ENCODE measurements at regions not wholly inside any gene's neighbourhood (a gene's known extent, or its start where the extent isn't known, plus 50 kb on each side); places are given as distances from the start of the nearest gene placed in this dataset.
"Not testable (repeated sequence)": the region's sequence is repeated elsewhere in the genome, so short reads cannot be mapped to it uniquely, and the experiment has no call there.

GRCh38 chr2:194077366-194077765 lies 1579.7 kb upstream of the SLC39A10 start:
- no peak for TF ChIP-seq CTCF (IDR thresholded peaks at IDR 0.05; ENCODE audit: extremely low read depth, missing control alignments)
- no peak for DNase-seq (ENCODE audit: low spot score)

- no peak for DNase-seq (ENCODE audit: low spot score)
- no peak for TF ChIP-seq CTCF (IDR thresholded peaks at IDR 0.05; ENCODE audit: extremely low read depth, missing control alignments)
These were observed 1594.6 kb upstream of the SLC39A10 start for GRCh38 chr2:194062401-194062800.

- DNase-seq (ENCODE audit: low spot score), result no peak
- TF ChIP-seq CTCF (IDR thresholded peaks at IDR 0.05; ENCODE audit: extremely low read depth, missing control alignments), result no peak
These were observed 1596.8 kb upstream of the SLC39A10 start for GRCh38 chr2:194060269-194060668.

GRCh38 chr2:194054313-194054712 lies 1602.7 kb upstream of the SLC39A10 start:
- TF ChIP-seq CTCF (IDR thresholded peaks at IDR 0.05; ENCODE audit: extremely low read depth, missing control alignments), result no peak
- DNase-seq (ENCODE audit: low spot score), result no peak

- no peak for DNase-seq (ENCODE audit: low spot score)
- TF ChIP-seq CTCF (IDR thresholded peaks at IDR 0.05; ENCODE audit: extremely low read depth, missing control alignments), result no peak
These were observed 1612.7 kb upstream of the SLC39A10 start for GRCh38 chr2:194044321-194044720.

- DNase-seq (ENCODE audit: low spot score), result not testable (repeated sequence)
These were observed 1635.9 kb upstream of the SLC39A10 start for GRCh38 chr2:194021130-194021529.

- no peak for TF ChIP-seq CTCF (IDR thresholded peaks at IDR 0.05; ENCODE audit: extremely low read depth, missing control alignments)
- DNase-seq (ENCODE audit: low spot score), result no peak
These were observed 1636.9 kb upstream of the SLC39A10 start for GRCh38 chr2:194020155-194020554.

- no peak for DNase-seq (ENCODE audit: low spot score)
These were observed 1641.3 kb upstream of the SLC39A10 start for GRCh38 chr2:194015751-194016150.

More at GRCh38 chr2:194015751-194016150, 1641.3 kb upstream of the SLC39A10 start:
- TF ChIP-seq CTCF (IDR thresholded peaks at IDR 0.05; ENCODE audit: extremely low read depth, missing control alignments), result no peak

All from GM20000 (cell line).